HEK293T (cell line): ENCODE measurements at regions not wholly inside any gene's neighbourhood (a gene's known extent, or its start where the extent isn't known, plus 50 kb on each side); places are given as distances from the start of the nearest gene placed in this dataset.

ENCODE experiments used
- BHLHE40 ChIP-seq: fragments of 450-650 bp; IDR thresholded peaks from 2 replicates; pipeline ENCODE4 v1.6.1; 2016; ENCODE audit warnings: mild to moderate bottlenecking, moderate library complexity, borderline replicate concordance
- FOXK2 ChIP-seq: fragments of 450-650 bp; IDR thresholded peaks from 2 replicates; pipeline ENCODE4 v1.6.1; 2016; ENCODE audit warnings: mild to moderate bottlenecking
- FOXM1 ChIP-seq: fragments of 450-650 bp; IDR thresholded peaks from 2 replicates; pipeline ENCODE4 v1.6.1; 2017; ENCODE audit warnings: mild to moderate bottlenecking, borderline replicate concordance
- PKNOX1 ChIP-seq: fragments of 450-650 bp; IDR thresholded peaks from 2 replicates; pipeline ENCODE4 v1.6.1; 2016
- SP1 ChIP-seq: fragments of 450-650 bp; IDR thresholded peaks from 2 replicates; pipeline ENCODE4 v1.6.1; 2017

DNA sequence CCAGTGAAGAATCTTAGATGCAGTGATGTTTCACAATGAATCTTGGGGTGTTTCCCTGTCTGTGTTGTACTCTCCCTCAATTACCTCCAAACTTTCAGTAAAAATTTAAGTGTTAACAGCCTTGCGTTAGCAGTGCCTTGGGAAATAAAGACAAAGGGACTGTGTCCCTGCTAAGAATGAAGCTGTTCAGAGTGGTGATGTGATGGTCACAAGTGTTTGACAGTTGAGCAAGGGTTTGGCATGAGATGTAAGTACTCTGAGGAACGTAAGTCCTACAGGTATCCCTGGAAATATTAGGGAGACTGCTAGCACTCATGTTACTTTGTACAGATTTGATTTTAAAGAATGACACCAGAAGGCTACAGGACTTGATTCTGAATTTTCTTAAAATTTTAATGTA is 304.3 kb upstream of the DPH6 start:
- no peak for TF ChIP-seq BHLHE40
- no peak for TF ChIP-seq PKNOX1
- no peak for TF ChIP-seq FOXM1
- no peak for TF ChIP-seq FOXK2
- TF ChIP-seq SP1: no peak
